ENCODE measurements at regions not wholly inside any gene's neighbourhood (a gene's known extent, or its start where the extent isn't known, plus 50 kb on each side); places are given as distances from the start of the nearest gene placed in this dataset.

- no peak for DNase-seq (ENCODE audit: low spot score)
Measured at GRCh38 chr6:141675957-141676356, 456.8 kb upstream of the GJE1 start.

DNA sequence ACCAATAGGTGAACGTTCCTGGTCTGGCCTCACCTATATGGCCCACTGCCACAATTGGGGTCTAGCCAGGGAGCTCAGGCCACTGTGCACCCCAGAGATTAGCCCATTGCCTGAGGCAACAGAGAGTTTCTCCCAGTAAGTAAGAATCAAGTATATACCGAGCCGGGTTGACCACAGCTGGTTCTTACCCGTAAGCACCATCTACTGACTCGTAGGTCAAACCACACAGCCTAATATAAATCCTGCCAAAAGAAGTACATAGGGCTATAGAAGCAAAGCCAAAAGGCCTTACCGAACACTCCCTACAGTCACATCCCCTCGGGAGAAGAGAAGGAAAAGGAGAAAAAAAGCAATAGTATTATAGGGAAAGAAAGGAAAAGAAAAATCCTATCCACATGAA is 463.6 kb upstream of the GJE1 start:
- no peak for DNase-seq (ENCODE audit: low spot score)

DNA sequence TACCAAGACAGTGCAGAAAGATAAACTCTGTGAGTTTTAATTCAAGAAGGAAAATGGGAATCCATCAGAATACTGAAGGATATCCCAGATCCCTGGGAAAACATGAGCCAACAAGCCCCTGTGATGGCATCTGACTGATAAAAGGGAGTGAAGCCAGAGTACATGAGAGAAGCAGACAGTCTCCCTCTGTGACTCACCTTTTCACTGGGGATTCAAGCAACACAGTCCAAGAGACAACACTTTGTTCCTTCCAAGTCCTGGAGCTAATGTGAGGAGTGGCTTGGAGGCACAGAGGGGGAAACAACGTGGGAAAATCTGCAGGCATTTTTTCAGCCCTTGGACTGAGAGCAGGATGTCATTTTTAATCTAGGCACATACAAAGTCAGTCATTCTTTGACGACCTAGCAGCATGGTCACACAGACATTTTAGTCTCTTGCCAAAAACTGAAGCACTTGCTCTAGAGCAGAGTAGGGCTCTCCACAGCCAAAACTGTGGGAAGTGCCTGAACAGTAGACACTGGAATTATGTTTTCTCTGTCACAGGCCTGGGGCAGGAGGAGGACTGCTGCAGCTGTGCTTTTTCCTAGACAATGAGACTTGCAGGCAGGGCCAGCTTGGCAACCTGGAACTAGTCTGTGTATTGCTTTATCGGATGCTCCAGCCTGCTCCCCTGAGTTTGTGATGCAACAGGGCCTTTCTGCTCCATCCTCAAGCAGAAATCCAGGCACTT is 465.0 kb upstream of the GJE1 start:
- no peak for DNase-seq (ENCODE audit: low spot score)

- DNase-seq (ENCODE audit: low spot score), result no peak
Measured at GRCh38 chr6:141666187-141666586, 466.5 kb upstream of the GJE1 start.

GRCh38 chr6:141664744-141665143 is 468.0 kb upstream of the GJE1 start:
- DNase-seq (ENCODE audit: low spot score), result no peak

GRCh38 chr6:141659582-141659981 is 473.1 kb upstream of the GJE1 start:
- DNase-seq (ENCODE audit: low spot score), result no peak

DNA sequence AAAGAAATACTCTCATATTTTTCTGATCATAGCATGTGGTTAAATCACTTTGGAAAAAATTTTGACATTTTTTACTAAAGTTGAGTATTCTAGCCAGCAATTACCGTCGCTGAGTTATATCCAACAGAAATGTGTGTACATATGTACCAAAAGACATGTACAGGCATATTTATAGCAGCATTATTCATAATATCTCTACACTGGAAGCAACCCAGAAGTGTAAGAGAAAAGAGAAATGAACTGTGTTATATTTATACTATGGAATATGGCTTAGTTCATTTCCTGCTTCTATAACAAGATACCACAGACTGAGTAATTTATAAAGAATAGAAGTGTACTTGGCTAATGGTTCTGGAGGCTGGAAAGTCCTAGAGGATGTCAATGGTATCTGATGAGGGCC is 474.0 kb upstream of the GJE1 start:
- DNase-seq (ENCODE audit: low spot score), result no peak

DNA sequence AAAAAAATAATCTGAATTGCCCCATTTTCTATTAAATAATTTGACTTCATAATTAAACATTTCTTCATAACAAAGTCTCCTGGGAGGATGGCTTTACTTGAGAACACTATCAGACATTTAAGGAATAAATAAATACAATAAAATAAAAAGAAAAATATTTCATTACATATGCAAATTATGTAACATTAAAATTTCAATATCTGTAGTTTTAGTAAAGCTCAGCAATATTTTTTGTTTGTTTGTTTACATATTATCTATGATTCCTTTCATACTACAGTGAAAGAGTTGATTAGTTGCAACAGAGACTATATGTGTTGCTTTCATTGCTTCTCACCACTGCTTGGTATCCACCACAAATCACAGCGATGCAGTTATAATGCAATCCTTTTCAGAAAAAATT is 474.9 kb upstream of the GJE1 start:
- no peak for DNase-seq (ENCODE audit: low spot score)

DNA sequence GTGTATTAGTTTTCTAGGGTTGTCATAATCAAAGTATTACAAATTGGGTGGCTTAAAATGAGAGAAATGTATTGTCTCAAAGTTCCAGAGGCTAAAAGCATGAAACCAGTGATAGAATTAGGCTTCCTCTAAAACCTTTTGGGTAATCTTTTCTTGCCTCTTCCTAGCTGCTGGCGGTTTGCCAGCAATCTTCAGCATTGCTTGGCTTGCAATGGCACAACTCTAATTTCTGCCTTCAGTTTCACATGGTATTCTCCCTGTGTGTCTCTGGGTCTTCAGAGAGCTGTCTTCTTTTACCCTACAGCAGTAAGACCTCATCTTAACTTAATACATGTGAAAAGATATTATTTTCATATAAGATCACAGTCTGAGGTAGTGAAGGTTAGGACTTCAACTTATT is 479.1 kb upstream of the GJE1 start:
- no peak for DNase-seq (ENCODE audit: low spot score)

DNA sequence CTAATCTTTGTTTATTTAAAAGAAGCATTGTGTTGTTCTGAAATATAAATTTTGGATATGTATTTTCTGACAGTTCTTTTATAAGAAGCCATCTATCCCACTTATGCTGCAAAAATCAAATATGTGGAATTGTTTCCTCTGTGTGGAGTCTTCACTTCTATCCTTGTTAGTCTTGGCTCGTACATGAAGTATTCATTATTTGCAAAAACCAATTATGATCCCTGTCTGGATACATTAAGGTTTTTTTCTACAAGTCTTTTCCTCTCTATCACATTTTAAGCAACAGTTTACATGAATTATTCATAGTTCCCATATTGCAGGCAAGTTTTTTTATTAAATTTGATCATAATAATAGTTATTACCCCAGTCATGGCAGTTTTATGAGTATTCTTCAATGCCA is 490.8 kb upstream of the GJE1 start:
- no peak for DNase-seq (ENCODE audit: low spot score)

DNA sequence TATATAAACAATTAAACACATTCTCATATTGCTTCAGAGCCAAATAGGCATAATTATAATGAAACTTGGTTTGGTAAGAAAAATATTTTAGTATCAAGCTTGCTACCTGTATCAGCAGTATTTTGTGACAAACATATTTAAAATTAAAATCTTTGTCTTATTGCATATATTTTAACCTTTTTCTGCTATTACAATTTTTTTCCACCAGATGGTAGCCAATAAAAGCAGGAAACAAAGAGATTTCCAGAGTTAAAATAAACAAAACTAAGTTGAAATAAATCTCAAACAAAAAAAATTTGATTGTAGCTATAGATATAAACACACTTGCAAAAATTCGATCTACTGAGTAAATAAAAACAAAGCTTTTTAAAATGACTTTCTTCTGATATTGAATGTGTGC is 491.3 kb upstream of the GJE1 start:
- no peak for DNase-seq (ENCODE audit: low spot score)

DNA sequence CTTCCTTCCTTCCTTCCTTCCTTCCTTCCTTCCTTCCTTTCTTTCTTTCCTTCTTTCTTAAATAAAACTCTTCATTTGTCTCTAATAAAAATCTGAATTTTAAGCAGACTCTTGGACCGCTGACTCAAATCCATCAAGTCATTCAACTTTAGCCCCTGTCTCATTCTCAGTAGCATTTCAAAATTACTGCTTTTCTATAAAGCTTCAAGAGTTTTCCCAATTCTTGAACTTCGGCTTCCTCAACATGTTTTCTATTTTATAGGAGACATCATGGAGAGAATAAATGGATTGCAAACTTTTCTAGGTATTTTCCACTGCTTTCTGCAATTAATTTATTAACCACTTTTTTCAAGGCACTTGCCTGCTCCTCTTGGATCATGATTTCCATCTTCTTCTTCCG is 497.1 kb upstream of the GJE1 start:
- DNase-seq (ENCODE audit: low spot score), result no peak

DNA sequence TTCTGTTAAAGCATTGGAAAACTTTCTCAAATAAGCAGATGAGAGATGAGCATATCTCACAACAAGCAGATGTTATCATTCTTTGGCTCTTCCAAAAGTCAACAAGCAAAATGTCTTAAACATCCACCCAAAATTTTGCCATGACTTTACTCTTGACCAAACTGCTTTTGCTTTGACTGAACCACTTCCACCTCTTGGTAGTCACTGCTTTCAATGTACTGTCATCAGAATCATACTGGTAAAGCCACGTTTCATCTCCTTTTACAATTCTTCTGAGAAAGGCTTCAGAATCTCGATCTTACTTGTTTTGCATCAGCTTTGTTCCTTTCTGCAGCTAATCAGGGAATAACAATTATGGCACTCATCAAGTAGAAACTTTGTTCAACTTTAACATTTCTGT is 498.5 kb upstream of the GJE1 start:
- DNase-seq (ENCODE audit: low spot score), result no peak

DNA sequence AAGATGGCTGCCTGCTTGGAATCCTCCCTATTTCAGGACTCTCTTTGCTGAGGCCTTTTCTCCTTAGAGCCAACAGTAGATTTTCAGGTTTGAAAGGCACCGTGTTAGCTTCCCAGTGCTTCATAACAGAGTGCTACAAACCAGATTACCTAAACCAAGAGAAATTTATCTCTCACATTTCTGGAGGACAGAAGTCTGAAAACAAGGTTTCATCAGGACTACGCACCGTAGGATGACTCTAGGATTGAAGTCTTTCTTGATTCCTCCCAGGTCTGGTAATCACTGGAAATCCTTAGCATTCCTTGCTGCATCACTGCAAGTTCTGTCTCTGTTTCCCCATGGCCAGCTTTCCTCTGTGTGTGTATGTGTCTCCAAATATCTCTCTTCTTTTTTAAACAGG is 508.4 kb upstream of the GJE1 start:
- DNase-seq (ENCODE audit: low spot score), result no peak

DNA sequence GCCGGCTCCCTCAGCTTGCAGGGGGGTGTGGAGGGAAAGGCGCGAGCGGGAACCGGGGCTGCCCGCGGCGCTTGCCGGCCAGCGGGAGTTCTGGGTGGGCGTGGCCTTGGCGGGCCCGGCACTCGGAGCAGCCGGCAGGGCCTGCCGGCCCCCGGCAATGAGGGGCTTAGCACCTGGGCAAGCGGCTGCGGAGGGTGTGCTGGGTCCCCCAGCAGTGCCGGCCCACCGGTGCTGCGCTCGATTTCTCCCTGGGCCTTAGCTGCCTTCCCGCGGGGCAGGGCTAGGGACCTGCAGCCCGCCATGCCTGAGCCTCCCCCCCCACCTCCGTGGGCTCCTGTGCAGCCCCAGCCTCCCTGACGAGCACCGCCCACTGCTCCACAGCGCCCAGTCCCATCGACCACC is 514.5 kb upstream of the GJE1 start:
- DNase-seq (ENCODE audit: low spot score), result no peak

DNA sequence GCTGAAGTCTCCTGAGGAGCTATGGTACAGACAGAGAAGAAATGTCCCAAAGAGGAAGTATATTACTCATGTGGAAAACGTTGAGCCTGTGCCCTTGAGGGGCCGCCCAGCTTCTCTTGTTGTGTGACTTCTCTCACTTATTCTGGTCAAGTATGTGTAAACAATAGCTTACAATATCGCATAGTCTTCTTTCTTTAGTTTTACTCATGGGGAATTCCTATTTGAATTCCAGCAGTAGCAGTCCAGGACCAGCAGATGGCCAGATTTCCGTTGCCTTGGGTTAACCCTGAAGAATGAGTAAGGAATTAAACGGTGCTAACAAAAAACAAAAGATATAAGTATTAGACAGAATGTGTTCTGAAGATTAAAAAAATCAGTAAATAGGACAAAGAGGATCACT is 522.0 kb upstream of the GJE1 start:
- DNase-seq (ENCODE audit: low spot score), result no peak

GRCh38 chr6:141607956-141608355 is 524.8 kb upstream of the GJE1 start:
- DNase-seq (ENCODE audit: low spot score), result no peak

- no peak for DNase-seq (ENCODE audit: low spot score)
Measured at GRCh38 chr6:141598487-141598886, 534.2 kb upstream of the GJE1 start.

DNA sequence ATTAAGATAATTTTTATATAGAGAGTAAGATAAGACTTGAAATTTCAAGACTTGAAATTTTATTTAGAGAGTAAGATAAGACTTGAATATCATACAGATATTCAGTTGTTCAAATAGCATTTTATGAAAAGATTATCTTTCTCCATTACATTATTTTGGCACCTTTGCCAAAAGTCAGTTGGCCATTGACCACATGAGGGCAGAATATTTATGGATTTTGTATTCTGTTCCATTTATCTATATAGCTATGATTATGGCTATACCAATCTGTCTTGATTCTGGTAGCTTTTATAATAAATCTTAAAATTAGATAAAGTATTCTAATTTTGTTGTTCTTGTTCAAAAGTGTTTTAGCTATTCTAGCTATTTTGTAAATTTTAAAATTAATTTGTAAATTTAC is 537.9 kb upstream of the GJE1 start:
- DNase-seq (ENCODE audit: low spot score), result no peak

GRCh38 chr6:141593311-141593710 is 539.4 kb upstream of the GJE1 start:
- no peak for DNase-seq (ENCODE audit: low spot score)

GRCh38 chr6:141587482-141588266 is 545.1 kb upstream of the GJE1 start:
- no peak for DNase-seq (ENCODE audit: low spot score)

- DNase-seq (ENCODE audit: low spot score), result no peak
Measured at GRCh38 chr6:141580988-141581552, 551.7 kb upstream of the GJE1 start.

GRCh38 chr6:141580131-141580530 is 552.6 kb upstream of the GJE1 start:
- DNase-seq (ENCODE audit: low spot score), result no peak
